ENCODE measurements at regions not wholly inside any gene's neighbourhood (a gene's known extent, or its start where the extent isn't known, plus 50 kb on each side); places are given as distances from the start of the nearest gene placed in this dataset.

GRCh38 chr7:114070246-114070645 lies 151.4 kb upstream of the PPP1R3A start:
- in situ Hi-C loops (cut with HindIII; ENCODE audit: low pct_unique_long_range_greater_than_20kb, low sequenced_read_pairs) = no loop called here
- no peak for DNase-seq (ENCODE audit: low read depth)

DNA sequence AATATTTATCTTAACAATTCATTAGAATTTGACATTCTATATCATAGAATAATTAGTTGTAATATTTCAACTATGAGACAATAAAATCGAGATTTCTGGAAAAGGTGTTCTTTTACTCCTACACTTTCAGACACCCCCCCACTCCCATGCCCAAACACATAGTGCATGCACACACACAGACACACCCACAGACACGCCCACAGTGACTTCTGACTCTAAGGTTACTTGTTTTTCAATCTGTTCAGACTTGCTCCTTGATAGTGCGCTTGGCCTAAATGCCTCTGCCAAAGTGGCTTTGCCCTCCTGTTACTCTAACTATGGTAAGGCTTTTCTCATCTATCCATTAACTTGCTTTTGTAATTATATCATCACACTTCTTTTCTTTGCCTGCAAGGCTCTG lies 144.0 kb upstream of the PPP1R3A start:
- in situ Hi-C loops (cut with HindIII; ENCODE audit: low pct_unique_long_range_greater_than_20kb, low sequenced_read_pairs) = no loop called here
- DNase-seq (ENCODE audit: low read depth) = no peak

DNA sequence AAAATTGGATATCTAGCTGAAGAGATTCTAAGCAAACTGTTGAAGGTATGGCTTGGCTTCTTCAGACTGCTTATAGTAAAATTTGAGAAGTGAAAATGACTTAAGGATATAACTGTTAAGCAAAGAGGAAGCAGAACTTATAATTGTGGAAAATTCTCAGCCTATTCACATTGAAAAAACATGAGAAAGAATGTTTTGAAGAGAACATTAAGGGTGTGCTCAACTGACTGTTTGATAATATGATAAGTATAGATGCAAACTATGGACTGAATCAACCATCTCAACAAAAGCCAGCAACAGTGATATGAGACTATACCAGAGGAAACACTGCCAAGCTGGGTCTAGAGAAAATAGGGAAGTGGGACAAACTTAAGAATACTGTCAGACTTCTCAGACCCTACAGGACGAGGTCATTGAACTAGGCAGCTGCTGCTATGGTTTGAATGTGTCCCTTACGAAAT lies 133.1 kb upstream of the PPP1R3A start:
- in situ Hi-C loops (cut with HindIII; ENCODE audit: low pct_unique_long_range_greater_than_20kb, low sequenced_read_pairs) = no loop called here
- no peak for DNase-seq (ENCODE audit: low read depth)

GRCh38 chr7:114050571-114050970 lies 131.8 kb upstream of the PPP1R3A start:
- in situ Hi-C loops (cut with HindIII; ENCODE audit: low pct_unique_long_range_greater_than_20kb, low sequenced_read_pairs) = no loop called here
- no peak for DNase-seq (ENCODE audit: low read depth)

DNA sequence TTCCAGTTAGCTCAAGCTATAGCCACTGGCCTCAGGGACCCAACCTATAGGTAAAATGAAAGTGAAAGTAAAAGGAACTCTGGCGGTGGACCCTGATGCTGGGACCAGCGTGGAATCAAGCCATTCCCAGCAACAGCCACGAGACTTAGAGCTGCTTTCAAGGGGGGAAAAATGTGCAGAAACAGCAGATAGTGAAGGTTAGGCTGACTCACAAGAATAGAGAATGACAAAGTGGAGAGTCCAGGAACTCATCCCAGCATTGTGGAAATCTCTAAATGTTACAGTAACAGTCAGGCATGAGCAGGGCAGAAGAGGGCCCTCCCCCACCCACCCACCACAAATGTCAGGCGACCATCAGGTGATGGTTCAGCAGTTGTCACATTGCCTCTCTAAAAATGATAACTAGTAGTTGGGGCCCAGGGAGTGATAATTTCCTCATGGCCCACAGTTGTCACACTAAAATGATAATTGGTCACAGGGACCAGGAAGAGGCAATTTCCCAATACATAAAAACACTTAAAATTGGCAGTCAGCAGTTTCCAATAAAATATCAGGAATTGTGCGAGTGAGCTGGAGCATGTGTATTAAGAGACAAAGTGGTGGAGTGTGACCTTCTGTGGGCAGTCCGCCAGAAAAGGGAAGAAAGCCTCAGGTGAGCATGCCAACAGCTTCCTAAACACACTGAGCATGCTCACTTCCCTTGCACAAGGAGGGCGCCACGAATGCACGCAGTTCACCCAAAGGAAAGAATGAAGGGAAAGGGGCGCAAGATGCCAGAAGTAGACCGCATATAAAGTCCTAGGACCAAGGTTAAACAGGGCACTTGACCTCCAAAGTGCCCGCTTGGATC lies 129.8 kb upstream of the PPP1R3A start:
- DNase-seq (ENCODE audit: low read depth) = peak; percentile 33
- in situ Hi-C loops (cut with HindIII; ENCODE audit: low pct_unique_long_range_greater_than_20kb, low sequenced_read_pairs) = no loop called here

DNA sequence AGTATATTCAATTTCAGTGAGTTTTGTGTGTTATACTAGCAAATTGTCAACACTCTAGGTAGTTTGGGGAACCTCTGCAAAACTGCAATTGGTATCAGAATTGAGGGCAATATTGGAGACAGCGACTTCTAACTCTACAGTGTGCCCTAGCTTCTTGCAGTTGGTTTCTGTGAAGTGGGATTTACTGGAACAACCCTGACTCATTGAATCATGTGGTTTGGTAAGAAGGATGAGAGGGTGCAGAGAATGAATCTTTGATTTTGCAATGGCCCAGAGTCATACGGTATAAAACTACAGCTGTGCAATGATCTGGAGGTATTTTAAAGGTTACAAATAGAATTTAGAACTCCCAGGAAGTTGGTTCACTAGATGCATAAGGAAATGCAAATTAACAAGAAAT lies 129.1 kb upstream of the PPP1R3A start:
- no peak for DNase-seq (ENCODE audit: low read depth)

GRCh38 chr7:114033475-114033874 lies 114.7 kb upstream of the PPP1R3A start:
- in situ Hi-C loops (cut with HindIII; ENCODE audit: low pct_unique_long_range_greater_than_20kb, low sequenced_read_pairs) = no loop called here
- no peak for DNase-seq (ENCODE audit: low read depth)

More for the DNA sequence above, 129.1 kb upstream of the PPP1R3A start:
- in situ Hi-C loops (cut with HindIII; ENCODE audit: low pct_unique_long_range_greater_than_20kb, low sequenced_read_pairs) = no loop called here

DNA sequence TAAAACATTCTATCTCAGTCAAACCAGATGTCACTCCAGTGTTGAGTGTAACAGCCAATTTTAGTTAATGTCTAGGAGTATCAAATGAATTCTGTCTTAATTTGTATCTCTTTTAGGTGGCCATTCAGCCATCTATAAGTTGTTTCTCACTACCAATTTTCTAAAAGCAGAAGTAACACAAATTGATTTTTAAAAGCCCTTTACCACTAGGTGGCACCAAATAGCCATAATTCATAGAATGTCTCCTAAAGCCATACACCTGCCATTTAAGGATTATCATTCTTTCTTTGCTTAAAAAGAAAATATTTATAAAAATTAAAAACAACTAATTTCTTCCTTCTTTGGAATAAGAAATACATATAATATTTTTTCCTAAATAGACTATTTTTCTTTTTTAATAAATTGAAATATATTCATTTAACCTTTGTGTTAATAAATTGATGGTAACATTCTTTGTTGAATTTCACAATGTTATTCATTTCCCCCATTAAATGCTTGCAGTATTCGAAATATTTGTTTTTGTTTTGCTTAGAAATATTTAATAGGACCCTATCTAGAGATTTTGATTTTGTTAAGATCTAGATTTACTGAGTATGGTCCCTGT lies 107.8 kb upstream of the PPP1R3A start:
- no peak for DNase-seq (ENCODE audit: low read depth)
- in situ Hi-C loops (cut with HindIII; ENCODE audit: low pct_unique_long_range_greater_than_20kb, low sequenced_read_pairs) = no loop called here

- DNase-seq (ENCODE audit: low read depth) = no peak
- in situ Hi-C loops (cut with HindIII; ENCODE audit: low pct_unique_long_range_greater_than_20kb, low sequenced_read_pairs) = no loop called here
These were observed 102.3 kb upstream of the PPP1R3A start for GRCh38 chr7:114021135-114021534.

- in situ Hi-C loops (cut with HindIII; ENCODE audit: low pct_unique_long_range_greater_than_20kb, low sequenced_read_pairs) = no loop called here
- no peak for DNase-seq (ENCODE audit: low read depth)
These were observed 89.9 kb upstream of the PPP1R3A start for GRCh38 chr7:114008696-114009095.

GRCh38 chr7:114007386-114007785 lies 88.6 kb upstream of the PPP1R3A start:
- DNase-seq (ENCODE audit: low read depth) = no peak

GRCh38 chr7:113998934-113999333 lies 80.1 kb upstream of the PPP1R3A start:
- DNase-seq (ENCODE audit: low read depth) = no peak

More at GRCh38 chr7:114007386-114007785, 88.6 kb upstream of the PPP1R3A start:
- in situ Hi-C loops (cut with HindIII; ENCODE audit: low pct_unique_long_range_greater_than_20kb, low sequenced_read_pairs) = no loop called here

DNA sequence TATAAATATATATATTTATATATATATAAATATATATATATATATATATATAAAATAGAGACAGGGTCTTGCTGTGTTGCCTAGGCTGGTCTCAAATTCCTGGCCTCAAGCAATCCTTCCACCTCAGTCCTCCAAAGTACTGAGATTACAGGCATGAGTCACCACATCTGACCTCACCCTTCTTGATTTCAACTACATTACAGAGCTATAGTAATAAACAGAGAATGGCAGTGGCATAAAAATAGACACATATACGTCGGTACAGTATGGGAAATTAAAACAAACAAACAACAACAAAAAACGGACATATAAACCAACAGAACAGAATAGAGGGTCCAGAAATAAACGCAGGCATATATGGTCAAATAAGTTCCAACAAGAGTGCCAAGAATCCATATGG lies 77.6 kb upstream of the PPP1R3A start:
- no peak for DNase-seq (ENCODE audit: low read depth)
- in situ Hi-C loops (cut with HindIII; ENCODE audit: low pct_unique_long_range_greater_than_20kb, low sequenced_read_pairs) = no loop called here

More at GRCh38 chr7:113998934-113999333, 80.1 kb upstream of the PPP1R3A start:
- in situ Hi-C loops (cut with HindIII; ENCODE audit: low pct_unique_long_range_greater_than_20kb, low sequenced_read_pairs) = no loop called here

DNA sequence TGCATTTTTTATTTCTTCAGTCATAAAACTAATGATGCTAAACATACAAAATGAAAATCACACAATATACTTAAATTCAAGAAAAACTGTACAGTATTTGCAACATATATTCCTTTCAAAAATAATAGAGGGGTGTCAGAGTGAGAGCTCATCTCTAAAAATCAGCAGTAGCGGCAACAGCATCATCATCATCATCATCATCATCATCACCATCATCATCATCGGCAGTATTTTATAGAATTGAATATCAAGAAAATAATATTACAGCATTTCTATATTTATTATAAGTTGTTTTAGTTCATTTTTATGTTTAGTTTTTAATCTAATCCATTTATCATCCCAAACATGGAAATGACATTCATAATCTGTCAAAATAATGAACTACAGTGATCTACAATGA lies 67.4 kb upstream of the PPP1R3A start:
- in situ Hi-C loops (cut with HindIII; ENCODE audit: low pct_unique_long_range_greater_than_20kb, low sequenced_read_pairs) = no loop called here

DNA sequence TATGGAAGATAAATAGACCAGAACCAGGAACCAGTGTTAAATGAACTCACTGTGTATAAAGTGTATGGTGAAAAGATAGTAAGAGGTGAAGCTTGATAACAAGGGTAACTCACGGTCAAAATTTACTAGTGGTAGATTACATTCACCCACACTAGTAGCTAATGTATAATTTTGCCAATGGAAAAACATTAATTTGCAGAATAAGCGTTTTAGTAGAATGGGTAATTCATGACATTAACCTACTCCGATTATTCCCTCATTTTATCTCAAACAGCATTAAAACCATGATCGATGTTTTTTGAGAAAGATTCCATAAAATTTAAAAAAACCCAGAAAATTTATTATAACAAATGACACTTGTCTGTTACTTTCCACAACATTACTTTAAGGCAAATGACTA lies 57.7 kb upstream of the PPP1R3A start:
- in situ Hi-C loops (cut with HindIII; ENCODE audit: low pct_unique_long_range_greater_than_20kb, low sequenced_read_pairs) = no loop called here
- no peak for DNase-seq (ENCODE audit: low read depth)

More for the DNA sequence above, 67.4 kb upstream of the PPP1R3A start:
- no peak for DNase-seq (ENCODE audit: low read depth)

DNA sequence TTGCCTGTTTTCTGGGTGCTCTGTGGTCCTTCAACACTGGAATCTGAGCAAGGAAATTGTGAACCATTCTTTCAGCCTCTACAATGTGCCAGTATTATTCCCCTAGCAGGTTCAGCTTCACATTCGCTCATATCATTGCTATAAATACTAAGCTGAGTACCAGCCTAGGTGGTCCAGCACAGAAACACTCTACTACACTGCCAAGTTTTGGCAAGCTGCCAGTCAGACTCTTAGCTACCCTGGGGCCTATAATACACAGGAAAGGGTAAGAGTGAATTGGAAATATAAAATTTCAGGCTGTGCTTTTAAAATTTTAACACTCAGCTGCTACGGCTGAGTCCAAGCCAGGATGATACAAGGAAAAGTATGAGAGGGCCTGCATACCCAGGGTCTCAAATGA lies 49.9 kb upstream of the PPP1R3A start:
- DNase-seq (ENCODE audit: low read depth) = no peak
- in situ Hi-C loops (cut with HindIII; ENCODE audit: low pct_unique_long_range_greater_than_20kb, low sequenced_read_pairs) = no loop called here
